NCI-H2081 (cell line): ENCODE measurements at regions not wholly inside any gene's neighbourhood (a gene's known extent, or its start where the extent isn't known, plus 50 kb on each side); places are given as distances from the start of the nearest gene placed in this dataset.
"Not testable (repeated sequence)": the region's sequence is repeated elsewhere in the genome, so short reads cannot be mapped to it uniquely, and the experiment has no call there.

ENCODE experiments used
- DNase-seq, 2 experiments: peaks; one replicate each; lab custom pipeline; 2025; lab: John Stamatoyannopoulos, UW

GRCh38 chr6:74488726-74489125 is 717.1 kb downstream of the COL12A1 start:
- not testable (repeated sequence) for DNase-seq

- DNase-seq: no peak
Observed at GRCh38 chr6:74482180-74482579, 723.7 kb downstream of the COL12A1 start.

- DNase-seq: no peak
Observed at GRCh38 chr6:74480561-74480960, 725.3 kb downstream of the COL12A1 start.

GRCh38 chr6:74479960-74480359 is 725.9 kb downstream of the COL12A1 start:
- no peak for DNase-seq

GRCh38 chr6:74479420-74479819 is 726.4 kb downstream of the COL12A1 start:
- DNase-seq: no peak

GRCh38 chr6:74474046-74474445 is 731.8 kb downstream of the COL12A1 start:
- DNase-seq: not testable (repeated sequence)

- not testable (repeated sequence) for DNase-seq
Observed at GRCh38 chr6:74468552-74468951, 737.3 kb downstream of the COL12A1 start.

GRCh38 chr6:74467533-74468215 is 738.2 kb downstream of the COL12A1 start:
- no peak for DNase-seq

GRCh38 chr6:74466572-74466971 is 739.3 kb downstream of the COL12A1 start:
- no peak for DNase-seq

GRCh38 chr6:74459260-74459659 is 746.6 kb downstream of the COL12A1 start:
- DNase-seq: no peak

- DNase-seq: no peak
Observed at GRCh38 chr6:74458536-74458935, 747.3 kb downstream of the COL12A1 start.

- DNase-seq: no peak
Observed at GRCh38 chr6:74455786-74456185, 750.1 kb downstream of the COL12A1 start.

GRCh38 chr6:74451953-74452352 is 753.9 kb downstream of the COL12A1 start:
- DNase-seq: no peak

GRCh38 chr6:74448850-74449249 is 752.8 kb downstream of the CD109 start:
- no peak for DNase-seq

- DNase-seq: no peak
Observed at GRCh38 chr6:74447013-74447412, 751.0 kb downstream of the CD109 start.

GRCh38 chr6:74439123-74439811 is 743.3 kb downstream of the CD109 start:
- no peak for DNase-seq

GRCh38 chr6:74438395-74438794 is 742.4 kb downstream of the CD109 start:
- DNase-seq: not testable (repeated sequence)

GRCh38 chr6:74434171-74434570 is 738.2 kb downstream of the CD109 start:
- no peak for DNase-seq

- DNase-seq: no peak
Observed at GRCh38 chr6:74431873-74432580, 736.0 kb downstream of the CD109 start.

GRCh38 chr6:74420221-74420620 is 724.2 kb downstream of the CD109 start:
- no peak for DNase-seq

- no peak for DNase-seq
Observed at GRCh38 chr6:74415056-74415455, 719.1 kb downstream of the CD109 start.

- DNase-seq: no peak
Observed at GRCh38 chr6:74410630-74411029, 714.6 kb downstream of the CD109 start.

- no peak for DNase-seq
Observed at GRCh38 chr6:74409447-74409846, 713.4 kb downstream of the CD109 start.
